ENCODE measurements at regions not wholly inside any gene's neighbourhood (a gene's known extent, or its start where the extent isn't known, plus 50 kb on each side); places are given as distances from the start of the nearest gene placed in this dataset.

- TF ChIP-seq TAF1 (IDR thresholded peaks at IDR 0.05; ENCODE audit: borderline replicate concordance, insufficient read depth, low read length) (no peak), POLR2AphosphoS5 (IDR thresholded peaks at IDR 0.05; ENCODE audit: low read depth, low read length) (no peak), SIN3A (IDR thresholded peaks at IDR 0.05; ENCODE audit: borderline replicate concordance, insufficient read depth, low read length) (no peak), FOXP2 (optimal IDR thresholded peaks at IDR 0.05; ENCODE audit: borderline replicate concordance, extremely low read depth, extremely low read length, insufficient read depth) (no peak)
- TF ChIP-seq, protein P1, sequence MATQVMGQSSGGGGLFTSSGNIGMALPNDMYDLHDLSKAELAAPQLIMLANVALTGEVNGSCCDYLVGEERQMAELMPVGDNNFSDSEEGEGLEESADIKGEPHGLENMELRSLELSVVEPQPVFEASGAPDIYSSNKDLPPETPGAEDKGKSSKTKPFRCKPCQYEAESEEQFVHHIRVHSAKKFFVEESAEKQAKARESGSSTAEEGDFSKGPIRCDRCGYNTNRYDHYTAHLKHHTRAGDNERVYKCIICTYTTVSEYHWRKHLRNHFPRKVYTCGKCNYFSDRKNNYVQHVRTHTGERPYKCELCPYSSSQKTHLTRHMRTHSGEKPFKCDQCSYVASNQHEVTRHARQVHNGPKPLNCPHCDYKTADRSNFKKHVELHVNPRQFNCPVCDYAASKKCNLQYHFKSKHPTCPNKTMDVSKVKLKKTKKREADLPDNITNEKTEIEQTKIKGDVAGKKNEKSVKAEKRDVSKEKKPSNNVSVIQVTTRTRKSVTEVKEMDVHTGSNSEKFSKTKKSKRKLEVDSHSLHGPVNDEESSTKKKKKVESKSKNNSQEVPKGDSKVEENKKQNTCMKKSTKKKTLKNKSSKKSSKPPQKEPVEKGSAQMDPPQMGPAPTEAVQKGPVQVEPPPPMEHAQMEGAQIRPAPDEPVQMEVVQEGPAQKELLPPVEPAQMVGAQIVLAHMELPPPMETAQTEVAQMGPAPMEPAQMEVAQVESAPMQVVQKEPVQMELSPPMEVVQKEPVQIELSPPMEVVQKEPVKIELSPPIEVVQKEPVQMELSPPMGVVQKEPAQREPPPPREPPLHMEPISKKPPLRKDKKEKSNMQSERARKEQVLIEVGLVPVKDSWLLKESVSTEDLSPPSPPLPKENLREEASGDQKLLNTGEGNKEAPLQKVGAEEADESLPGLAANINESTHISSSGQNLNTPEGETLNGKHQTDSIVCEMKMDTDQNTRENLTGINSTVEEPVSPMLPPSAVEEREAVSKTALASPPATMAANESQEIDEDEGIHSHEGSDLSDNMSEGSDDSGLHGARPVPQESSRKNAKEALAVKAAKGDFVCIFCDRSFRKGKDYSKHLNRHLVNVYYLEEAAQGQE (IDR thresholded peaks at IDR 0.05; ENCODE audit: insufficient read depth in 1 of 2, low read depth in 2 of 2, low read length in 2 of 2): no peak
Observed at GRCh38 chr18:24935008-24935407, 417.0 kb downstream of the ZNF521 start.
